ENCODE measurements at regions not wholly inside any gene's neighbourhood (a gene's known extent, or its start where the extent isn't known, plus 50 kb on each side); places are given as distances from the start of the nearest gene placed in this dataset.

DNA sequence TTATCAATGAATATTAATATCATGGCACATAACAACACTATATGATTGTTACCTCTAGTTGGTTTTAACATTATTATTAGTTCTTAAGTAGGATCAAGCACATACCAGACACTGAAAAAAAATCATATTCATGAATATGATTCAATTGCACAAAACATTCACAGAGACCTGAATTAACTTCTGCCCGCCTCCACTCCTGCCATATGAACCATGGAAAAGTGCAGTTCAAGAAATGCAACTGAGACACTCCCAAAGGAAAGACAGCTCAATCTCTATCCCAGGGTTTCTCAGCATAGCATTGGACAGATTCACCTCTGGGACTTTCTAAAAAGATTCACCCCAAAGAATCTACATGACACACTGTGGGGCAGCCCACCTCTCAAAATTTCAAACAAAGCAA, 103.5 kb upstream of the KCNIP4 start:
- TF ChIP-seq, protein P1, sequence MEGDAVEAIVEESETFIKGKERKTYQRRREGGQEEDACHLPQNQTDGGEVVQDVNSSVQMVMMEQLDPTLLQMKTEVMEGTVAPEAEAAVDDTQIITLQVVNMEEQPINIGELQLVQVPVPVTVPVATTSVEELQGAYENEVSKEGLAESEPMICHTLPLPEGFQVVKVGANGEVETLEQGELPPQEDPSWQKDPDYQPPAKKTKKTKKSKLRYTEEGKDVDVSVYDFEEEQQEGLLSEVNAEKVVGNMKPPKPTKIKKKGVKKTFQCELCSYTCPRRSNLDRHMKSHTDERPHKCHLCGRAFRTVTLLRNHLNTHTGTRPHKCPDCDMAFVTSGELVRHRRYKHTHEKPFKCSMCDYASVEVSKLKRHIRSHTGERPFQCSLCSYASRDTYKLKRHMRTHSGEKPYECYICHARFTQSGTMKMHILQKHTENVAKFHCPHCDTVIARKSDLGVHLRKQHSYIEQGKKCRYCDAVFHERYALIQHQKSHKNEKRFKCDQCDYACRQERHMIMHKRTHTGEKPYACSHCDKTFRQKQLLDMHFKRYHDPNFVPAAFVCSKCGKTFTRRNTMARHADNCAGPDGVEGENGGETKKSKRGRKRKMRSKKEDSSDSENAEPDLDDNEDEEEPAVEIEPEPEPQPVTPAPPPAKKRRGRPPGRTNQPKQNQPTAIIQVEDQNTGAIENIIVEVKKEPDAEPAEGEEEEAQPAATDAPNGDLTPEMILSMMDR (IDR thresholded peaks at IDR 0.05; ENCODE audit: insufficient read depth, missing control alignments): no peak
- FAIRE-seq (no peak), DNase-seq (ENCODE audit: insufficient read length, low spot score) (no peak)

DNA sequence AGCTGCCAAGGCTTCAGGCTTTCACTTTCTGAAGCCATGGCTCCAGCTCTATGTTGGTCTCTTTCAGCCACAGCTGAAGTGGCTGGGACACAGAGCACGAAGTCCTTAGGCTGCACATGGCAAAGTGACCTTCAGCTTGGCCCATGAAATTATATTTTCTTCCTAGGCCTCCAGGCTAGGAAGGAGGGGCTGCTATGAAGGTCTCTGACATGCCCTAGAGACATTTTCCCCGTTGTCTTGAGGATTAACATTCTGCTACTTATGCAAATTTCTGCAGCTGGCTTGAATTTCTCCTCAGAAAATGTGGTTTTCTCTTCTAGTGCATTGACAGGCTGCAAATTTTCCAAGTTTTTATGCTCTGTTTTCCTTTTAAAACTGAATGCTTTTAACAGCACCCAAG, 99.8 kb upstream of the KCNIP4 start:
- DNase-seq (ENCODE audit: insufficient read length, low spot score) (no peak), FAIRE-seq (no peak)

DNA sequence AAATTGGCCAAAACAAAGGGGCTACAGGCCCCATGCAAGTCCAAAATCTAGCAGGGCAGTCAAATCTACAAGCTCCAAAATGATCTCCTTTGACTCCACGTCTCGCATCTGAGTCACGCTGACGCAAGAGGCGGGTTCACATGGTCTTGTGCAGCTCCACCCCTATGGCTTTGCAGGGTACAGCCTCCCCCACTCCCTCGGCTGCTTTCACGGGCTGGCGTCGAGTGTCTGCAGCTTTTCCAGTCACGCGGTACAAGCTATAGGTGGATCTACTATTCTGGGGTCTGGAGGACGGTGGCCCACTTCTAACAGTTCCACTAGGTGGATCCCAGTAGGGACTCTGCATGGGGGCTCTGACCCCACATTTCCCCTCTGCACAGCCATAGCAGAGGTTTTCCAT, 99.2 kb upstream of the KCNIP4 start:
- DNase-seq (ENCODE audit: insufficient read length, low spot score): no peak
- no peak for FAIRE-seq
- TF ChIP-seq, protein P1 (IDR thresholded peaks at IDR 0.05; ENCODE audit: insufficient read depth, missing control alignments): no peak

More for the DNA sequence above, 99.8 kb upstream of the KCNIP4 start:
- TF ChIP-seq, protein P1 (IDR thresholded peaks at IDR 0.05; ENCODE audit: insufficient read depth, missing control alignments): no peak

DNA sequence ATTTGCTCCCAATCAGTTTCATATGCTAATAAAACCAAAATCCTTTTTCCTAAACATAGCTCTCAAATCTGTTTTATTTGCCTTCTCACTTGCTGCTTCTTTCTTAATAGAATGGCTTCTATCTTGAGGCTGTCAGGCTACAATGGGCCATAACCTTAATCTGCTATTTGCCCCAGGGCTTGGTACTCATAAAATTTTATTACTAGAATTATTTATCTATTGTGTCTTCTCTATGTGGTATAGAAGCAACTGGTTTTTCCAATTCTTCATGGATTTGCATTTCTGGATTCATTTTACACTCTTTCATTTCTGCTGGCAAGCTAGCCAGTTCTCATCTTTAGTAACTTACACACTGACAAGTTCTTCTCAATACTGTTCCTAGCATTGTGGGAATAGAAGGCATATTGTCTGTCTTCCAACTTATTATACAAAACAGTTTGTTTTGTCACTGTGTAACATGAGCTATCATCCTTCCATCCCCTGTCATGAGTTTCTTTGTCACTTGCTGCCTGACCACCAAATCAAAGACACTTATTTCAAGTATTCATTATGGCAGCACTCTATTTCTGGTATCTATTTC, 96.6 kb upstream of the KCNIP4 start:
- TF ChIP-seq, protein P1 (IDR thresholded peaks at IDR 0.05; ENCODE audit: insufficient read depth, missing control alignments): no peak
- no peak for FAIRE-seq
- DNase-seq (ENCODE audit: insufficient read length, low spot score): no peak

DNA sequence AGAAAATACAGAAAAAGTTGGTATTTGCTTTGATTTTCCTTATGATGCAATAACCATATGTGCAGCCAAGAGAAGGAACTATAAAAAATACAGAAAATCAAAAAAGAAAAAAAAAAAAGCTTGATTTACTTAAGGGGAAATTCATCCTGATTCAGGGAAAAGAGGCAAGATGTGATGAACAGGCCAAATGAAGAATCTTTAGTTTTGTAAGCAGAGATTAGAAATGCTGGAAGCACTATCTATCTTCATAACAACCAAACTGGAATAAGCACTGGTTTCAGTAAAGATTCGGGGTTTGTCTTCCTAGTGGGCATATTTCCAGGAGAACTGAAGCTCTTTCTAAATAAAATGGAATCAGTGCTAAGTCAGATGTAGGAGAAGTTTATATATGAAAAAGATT, 82.9 kb upstream of the KCNIP4 start:
- FAIRE-seq: no peak
- no peak for DNase-seq (ENCODE audit: insufficient read length, low spot score)
- TF ChIP-seq, protein P1 (IDR thresholded peaks at IDR 0.05; ENCODE audit: insufficient read depth, missing control alignments): no peak

DNA sequence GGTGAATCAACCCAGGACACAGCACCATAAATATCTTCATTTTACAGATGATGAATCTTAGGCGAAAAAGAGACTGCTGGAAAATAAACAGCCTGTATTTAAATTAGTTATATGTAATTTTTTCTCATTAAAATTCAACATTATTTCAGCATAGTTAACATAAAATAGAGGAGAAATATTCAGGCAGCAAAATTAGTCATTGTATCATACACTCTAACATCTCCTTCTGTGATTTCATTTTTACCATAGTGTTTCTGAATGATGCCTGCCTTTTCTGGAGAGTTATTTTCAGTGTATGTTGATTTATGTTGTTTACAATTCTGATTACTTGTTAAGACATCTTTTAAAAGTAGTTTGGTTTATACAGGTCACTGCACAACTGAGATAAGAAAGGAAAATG, 82.3 kb upstream of the KCNIP4 start:
- DNase-seq (ENCODE audit: insufficient read length, low spot score): no peak
- FAIRE-seq: no peak
- TF ChIP-seq, protein P1 (IDR thresholded peaks at IDR 0.05; ENCODE audit: insufficient read depth, missing control alignments): no peak

DNA sequence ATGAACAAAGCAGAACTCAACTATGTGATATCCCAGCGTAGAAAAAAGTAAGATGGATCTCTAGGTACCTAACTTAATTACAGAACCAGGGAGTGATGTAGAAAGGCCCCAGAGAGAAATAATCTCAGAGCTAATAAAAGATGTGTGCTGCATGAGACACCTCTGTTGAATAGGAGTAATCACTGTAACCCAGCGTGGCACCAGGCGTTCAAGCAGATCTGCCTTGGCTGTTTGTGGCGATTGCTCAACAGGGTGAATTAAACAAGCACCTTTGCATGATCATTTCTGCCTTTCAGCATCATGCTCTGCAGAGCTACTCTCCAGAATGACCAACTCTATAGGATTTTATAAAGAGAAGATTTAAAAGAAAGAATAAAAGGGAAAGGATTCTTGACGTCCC, 81.7 kb upstream of the KCNIP4 start:
- no peak for DNase-seq (ENCODE audit: insufficient read length, low spot score)
- FAIRE-seq: no peak
- TF ChIP-seq, protein P1 (IDR thresholded peaks at IDR 0.05; ENCODE audit: insufficient read depth, missing control alignments): no peak
